ENCODE measurements at regions not wholly inside any gene's neighbourhood (a gene's known extent, or its start where the extent isn't known, plus 50 kb on each side); places are given as distances from the start of the nearest gene placed in this dataset.

GRCh38 chr10:118473305-118473960 lies 122.0 kb downstream of the PRLHR start:
- 4% methylated on average over 12 of the region's 12 CpGs for WGBS (ENCODE audit: low lambda C conversion rate)
- CTCF ChIA-PET (ENCODE audit: low intra/inter-chr PET ratio, low total read pairs), result no interaction called here
- no peak for FAIRE-seq

GRCh38 chr10:118472415-118473304 lies 122.8 kb downstream of the PRLHR start:
- no peaks in the 10 kb centered on the region for H3K4me1 ChIP-seq (ENCODE audit: insufficient read depth, low read length)
- in situ Hi-C loops (cut with HindIII; ENCODE audit: extremely low pct_ligation_motif_present, low pct_unique_long_range_greater_than_20kb) (no loop called here), intact Hi-C loops (cut with micrococcal nuclease; ENCODE audit: unreplicated experiment) (no loop called here)
- no peaks in the 10 kb centered on the region for H3K79me2 ChIP-seq (ENCODE audit: insufficient read depth, low read length)
- peaks cover 0 to 34% of the 10 kb centered on the region in 2 experiments; a peak in 3 of 5 replicates for H3K27me3 ChIP-seq (ENCODE audit: control insufficient read depth in 1 of 2, insufficient read depth in 2 of 2, low read length in 2 of 2)
- TF ChIP-seq MXD4 (CRISPR knock-in tag; IDR thresholded peaks at IDR 0.05) (no peak), PHF5A (CRISPR knock-in tag; IDR thresholded peaks at IDR 0.05; ENCODE audit: low read depth, unreplicated experiment) (no peak), MIER2 (CRISPR knock-in tag; IDR thresholded peaks at IDR 0.05) (no peak), NR2F2 (IDR thresholded peaks at IDR 0.05; ENCODE audit: borderline replicate concordance, low read depth) (no peak), ZMYM3 (CRISPR knock-in tag; IDR thresholded peaks at IDR 0.05) (no peak), ZBTB43 (CRISPR knock-in tag; conservative IDR thresholded peaks at IDR 0.05) (no peak)
- H3K27ac ChIP-seq (ENCODE audit: extremely low read length, insufficient read depth, low read length), result no peak overlapping the region
- H3K36me3 ChIP-seq (replicated peaks in 1 of 2; ENCODE audit: control insufficient read depth in 1 of 2, insufficient read depth in 2 of 2, low read length in 2 of 2), result no peaks in the 10 kb centered on the region
- H3K9ac ChIP-seq (ENCODE audit: insufficient read depth, low read depth, low read length), result no peak overlapping the region
- no TSS peak for BruUV-seq (replicated peaks)
- ChIA-PET CTCF (ENCODE audit: low intra/inter-chr PET ratio, low total read pairs) (no interaction called here), POLR2A (no interaction called here)
- DNase-seq (ENCODE audit: low spot score) (no peak), FAIRE-seq (no peak), ATAC-seq (no peak)
- H3K4me3 ChIP-seq (replicated peaks in 1 of 3; ENCODE audit: insufficient read depth in 1 of 3, low read depth in 2 of 3, low read length in 3 of 3), result no peak overlapping the region
- WGBS (ENCODE audit: low lambda C conversion rate), result 56% methylated on average over 12 of the region's 12 CpGs
- H4K20me1 ChIP-seq (ENCODE audit: insufficient read depth, low read length), result no peaks in the 10 kb centered on the region
- no peaks in the 10 kb centered on the region for H3K9me3 ChIP-seq (ENCODE audit: low read length)
- H3K4me2 ChIP-seq (ENCODE audit: low read depth, low read length), result no peak overlapping the region
- no peak overlapping the region for H2AFZ ChIP-seq (ENCODE audit: low read length)

More at GRCh38 chr10:118473305-118473960, 122.0 kb downstream of the PRLHR start:
- H2AFZ ChIP-seq (ENCODE audit: low read length), result no peak overlapping the region
- in situ Hi-C loops (cut with HindIII; ENCODE audit: extremely low pct_ligation_motif_present, low pct_unique_long_range_greater_than_20kb), result no loop called here
- no TSS peak for BruUV-seq (replicated peaks)
- intact Hi-C loops (cut with micrococcal nuclease; ENCODE audit: unreplicated experiment), result no loop called here
- no peak overlapping the region for H3K4me3 ChIP-seq (replicated peaks in 1 of 3; ENCODE audit: insufficient read depth in 1 of 3, low read depth in 2 of 3, low read length in 3 of 3)
- POLR2A ChIA-PET, result no interaction called here
- no peaks in the 10 kb centered on the region for H3K79me2 ChIP-seq (ENCODE audit: insufficient read depth, low read length)
- ATAC-seq, result no peak
- no peak overlapping the region for H3K4me2 ChIP-seq (ENCODE audit: low read depth, low read length)
- DNase-seq (ENCODE audit: low spot score), result no peak
- H3K27me3 ChIP-seq (ENCODE audit: control insufficient read depth in 1 of 2, insufficient read depth in 2 of 2, low read length in 2 of 2), result peaks cover 0 to 27% of the 10 kb centered on the region in 2 experiments; a peak in 3 of 5 replicates
- no peaks in the 10 kb centered on the region for H3K4me1 ChIP-seq (ENCODE audit: insufficient read depth, low read length)
- H3K27ac ChIP-seq (ENCODE audit: extremely low read length, insufficient read depth, low read length), result no peak overlapping the region
- H3K36me3 ChIP-seq (replicated peaks in 1 of 2; ENCODE audit: control insufficient read depth in 1 of 2, insufficient read depth in 2 of 2, low read length in 2 of 2), result no peaks in the 10 kb centered on the region
- no peaks in the 10 kb centered on the region for H3K9me3 ChIP-seq (ENCODE audit: low read length)
- H3K9ac ChIP-seq (ENCODE audit: insufficient read depth, low read depth, low read length), result no peak overlapping the region
- no peaks in the 10 kb centered on the region for H4K20me1 ChIP-seq (ENCODE audit: insufficient read depth, low read length)
- TF ChIP-seq ZNF773 (CRISPR knock-in tag; IDR thresholded peaks at IDR 0.05; ENCODE audit: borderline replicate concordance), result no peak
- TF ChIP-seq SMAD1 (CRISPR knock-in tag; IDR thresholded peaks at IDR 0.05; ENCODE audit: borderline replicate concordance, low read depth), result no peak
- no peak for TF ChIP-seq HNF1B (CRISPR knock-in tag; IDR thresholded peaks at IDR 0.05)
